ENCODE measurements at regions not wholly inside any gene's neighbourhood (a gene's known extent, or its start where the extent isn't known, plus 50 kb on each side); places are given as distances from the start of the nearest gene placed in this dataset.

- TF ChIP-seq MEIS1 (CRISPR knock-in tag; IDR thresholded peaks at IDR 0.05; ENCODE audit: borderline replicate concordance) (no peak), TMF1 (CRISPR knock-in tag; IDR thresholded peaks at IDR 0.05; ENCODE audit: low read depth) (no peak), CENPX (CRISPR knock-in tag; IDR thresholded peaks at IDR 0.05) (no peak), ZNF503 (CRISPR knock-in tag; IDR thresholded peaks at IDR 0.05) (no peak), GMEB2 (CRISPR knock-in tag; IDR thresholded peaks at IDR 0.05; ENCODE audit: low read depth) (no peak)
Observed at GRCh38 chr20:7389216-7389615, 551.0 kb downstream of the HAO1 start (continued).

GRCh38 chr20:7392542-7393206, 547.6 kb downstream of the HAO1 start:
- no peak overlapping the region for H3K4me3 ChIP-seq (replicated peaks in 1 of 3; ENCODE audit: insufficient read depth in 1 of 3, low read depth in 2 of 3, low read length in 3 of 3)
- no peak overlapping the region for H3K9ac ChIP-seq (ENCODE audit: insufficient read depth, low read depth, low read length)
- 16% methylated on average over 4 of the region's 4 CpGs for WGBS (ENCODE audit: low lambda C conversion rate)
- no peaks in the 10 kb centered on the region for H3K79me2 ChIP-seq (ENCODE audit: insufficient read depth, low read length)
- no peaks in the 10 kb centered on the region for H3K27me3 ChIP-seq (ENCODE audit: control insufficient read depth in 1 of 2, insufficient read depth in 2 of 2, low read length in 2 of 2)
- H3K4me2 ChIP-seq (ENCODE audit: low read depth, low read length): no peak overlapping the region
- TF ChIP-seq SMAD9 (CRISPR knock-in tag; IDR thresholded peaks at IDR 0.05) (no peak), ZBED4 (CRISPR knock-in tag; IDR thresholded peaks at IDR 0.05; ENCODE audit: borderline replicate concordance) (no peak), MYPOP (CRISPR knock-in tag; IDR thresholded peaks at IDR 0.05) (no peak)
- BruUV-seq (replicated peaks): no TSS peak
- no peak overlapping the region for H2AFZ ChIP-seq (ENCODE audit: low read length)
- H3K36me3 ChIP-seq (replicated peaks in 1 of 2; ENCODE audit: control insufficient read depth in 1 of 2, insufficient read depth in 2 of 2, low read length in 2 of 2): no peaks in the 10 kb centered on the region
- in situ Hi-C loops (cut with HindIII; ENCODE audit: extremely low pct_ligation_motif_present, low pct_unique_long_range_greater_than_20kb): no loop called here
- H3K4me1 ChIP-seq (ENCODE audit: insufficient read depth, low read length): no peaks in the 10 kb centered on the region
- ATAC-seq: no peak
- FAIRE-seq: no peak
- ChIA-PET POLR2A (no interaction called here), CTCF (ENCODE audit: low intra/inter-chr PET ratio, low total read pairs) (no interaction called here)
- DNase-seq (ENCODE audit: low spot score): no peak
- H3K9me3 ChIP-seq (ENCODE audit: low read length): no peaks in the 10 kb centered on the region
- no peaks in the 10 kb centered on the region for H4K20me1 ChIP-seq (ENCODE audit: insufficient read depth, low read length)
- no peak overlapping the region for H3K27ac ChIP-seq (ENCODE audit: extremely low read length, insufficient read depth, low read length)
- intact Hi-C loops (cut with micrococcal nuclease; ENCODE audit: unreplicated experiment): no loop called here
